HT1080 (cell line): ENCODE measurements at regions not wholly inside any gene's neighbourhood (a gene's known extent, or its start where the extent isn't known, plus 50 kb on each side); places are given as distances from the start of the nearest gene placed in this dataset.
"Not testable (repeated sequence)": the region's sequence is repeated elsewhere in the genome, so short reads cannot be mapped to it uniquely, and the experiment has no call there.

ENCODE experiments used
- DNase-seq: peaks from one replicate; pipeline ENCODE4 v3.0.0-alpha.2; 2015; ENCODE audit warnings: low read depth

DNA sequence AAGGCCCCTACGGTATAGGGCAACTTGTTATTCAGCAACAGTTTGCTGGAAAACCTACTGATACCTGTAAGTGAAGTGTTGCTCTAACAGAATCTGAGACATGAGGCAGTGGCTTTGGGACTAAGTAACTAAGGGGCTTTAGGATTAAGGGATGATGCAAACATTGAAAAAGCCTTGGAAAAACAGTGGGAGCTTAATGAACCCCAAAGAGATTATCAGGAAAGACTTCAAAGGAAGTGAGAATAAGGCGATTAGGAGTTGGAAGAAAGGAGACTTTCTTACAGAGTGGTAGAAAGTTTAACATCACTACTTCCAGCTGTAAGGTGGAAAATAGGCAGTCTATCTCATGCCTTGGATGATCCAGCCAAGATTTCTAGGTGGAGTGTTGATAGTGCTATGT is 158.2 kb upstream of the TRIB2 start:
- no peak for DNase-seq

DNA sequence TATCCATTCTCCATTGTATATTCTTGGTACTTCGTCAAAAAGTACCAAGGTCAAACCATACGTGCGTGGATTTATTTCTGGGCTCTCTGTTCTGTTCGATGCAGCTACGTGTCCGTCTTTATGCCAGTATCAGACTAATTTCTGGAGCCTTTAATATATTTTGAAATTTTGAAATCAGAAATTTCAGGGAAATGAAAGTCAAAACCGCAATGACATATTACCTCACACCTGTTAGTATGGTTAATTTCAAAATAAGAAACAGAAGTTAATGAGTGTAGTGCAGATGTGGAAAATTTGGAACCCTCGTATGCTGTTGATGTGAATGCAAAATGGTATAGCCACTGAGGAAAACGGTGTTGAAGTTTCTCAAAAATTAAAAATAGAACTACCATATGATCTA is 156.1 kb upstream of the TRIB2 start:
- DNase-seq = no peak

DNA sequence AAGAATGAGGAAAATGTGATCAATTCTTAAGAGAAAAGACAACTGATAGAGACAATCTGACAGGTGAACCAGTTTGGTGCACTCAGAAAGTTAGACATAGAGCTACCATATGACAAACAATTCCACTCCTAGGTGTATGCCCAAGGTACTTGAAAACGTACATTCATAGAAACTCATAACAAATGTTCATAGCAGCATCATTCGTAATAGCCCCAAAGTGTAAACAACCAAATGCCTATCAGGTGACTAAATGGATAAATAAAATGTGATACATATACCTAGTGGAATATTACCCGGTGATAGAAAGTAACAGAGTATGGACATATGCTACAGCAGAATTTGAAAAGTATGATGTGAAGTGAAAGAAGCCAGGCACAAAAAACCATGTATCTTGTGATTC is 149.3 kb upstream of the TRIB2 start:
- no peak for DNase-seq

DNA sequence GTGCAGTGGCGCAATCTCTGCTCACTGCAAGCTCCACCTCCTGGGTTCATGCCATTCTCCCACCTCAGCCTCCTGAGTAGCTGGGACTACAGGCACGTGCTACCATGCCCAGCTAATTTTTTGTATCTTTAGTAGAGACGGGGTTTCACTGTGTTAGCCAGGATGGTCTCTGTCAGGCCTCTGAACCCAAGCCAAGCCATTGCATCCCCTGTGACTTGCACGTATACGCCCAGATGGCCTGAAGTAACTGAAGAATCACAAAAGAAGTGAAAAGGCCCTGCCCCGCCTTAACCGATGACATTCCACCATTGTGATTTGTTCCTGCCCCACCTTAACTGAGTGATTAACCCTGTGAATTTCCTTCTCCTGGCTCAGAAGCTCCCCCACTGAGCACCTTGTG is 147.2 kb upstream of the TRIB2 start:
- DNase-seq = not testable (repeated sequence)

DNA sequence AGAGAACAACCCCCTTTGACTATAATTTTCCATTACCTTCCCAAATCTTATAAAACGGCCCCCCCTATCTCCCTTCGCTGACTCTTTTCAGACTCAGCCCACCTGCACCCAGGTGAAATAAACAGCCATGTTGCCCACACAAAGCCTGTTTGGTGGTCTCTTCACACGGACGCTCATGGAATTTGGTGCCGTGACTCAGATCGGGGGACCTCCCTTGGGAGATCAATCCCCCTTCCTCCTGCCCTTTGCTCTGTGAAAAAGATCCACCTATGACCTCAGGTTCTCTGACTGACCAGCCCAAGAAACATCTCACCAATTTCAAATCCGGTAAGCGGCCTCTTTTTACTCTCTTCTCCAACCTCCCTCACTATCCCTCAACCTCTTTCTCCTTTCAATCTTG is 146.8 kb upstream of the TRIB2 start:
- DNase-seq = not testable (repeated sequence)

DNA sequence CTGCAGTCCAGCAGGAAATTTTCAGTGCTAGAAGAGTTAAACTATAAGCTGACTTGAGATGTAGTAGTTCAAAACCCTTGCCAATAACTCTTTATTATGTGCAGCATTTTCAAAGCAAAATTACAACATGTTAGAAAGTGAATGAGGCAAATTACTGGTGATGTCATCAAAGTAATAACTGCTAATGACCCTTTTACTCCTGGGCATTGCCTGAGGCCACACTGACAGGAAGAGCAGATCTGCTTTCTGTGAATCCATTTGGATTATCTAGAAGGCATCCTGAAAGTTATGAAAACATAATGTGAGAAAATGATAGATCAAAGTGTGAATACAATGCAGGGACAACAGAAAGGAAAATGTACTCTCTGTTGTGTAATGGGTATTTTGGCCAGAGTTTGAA is 139.6 kb upstream of the TRIB2 start:
- DNase-seq = no peak

DNA sequence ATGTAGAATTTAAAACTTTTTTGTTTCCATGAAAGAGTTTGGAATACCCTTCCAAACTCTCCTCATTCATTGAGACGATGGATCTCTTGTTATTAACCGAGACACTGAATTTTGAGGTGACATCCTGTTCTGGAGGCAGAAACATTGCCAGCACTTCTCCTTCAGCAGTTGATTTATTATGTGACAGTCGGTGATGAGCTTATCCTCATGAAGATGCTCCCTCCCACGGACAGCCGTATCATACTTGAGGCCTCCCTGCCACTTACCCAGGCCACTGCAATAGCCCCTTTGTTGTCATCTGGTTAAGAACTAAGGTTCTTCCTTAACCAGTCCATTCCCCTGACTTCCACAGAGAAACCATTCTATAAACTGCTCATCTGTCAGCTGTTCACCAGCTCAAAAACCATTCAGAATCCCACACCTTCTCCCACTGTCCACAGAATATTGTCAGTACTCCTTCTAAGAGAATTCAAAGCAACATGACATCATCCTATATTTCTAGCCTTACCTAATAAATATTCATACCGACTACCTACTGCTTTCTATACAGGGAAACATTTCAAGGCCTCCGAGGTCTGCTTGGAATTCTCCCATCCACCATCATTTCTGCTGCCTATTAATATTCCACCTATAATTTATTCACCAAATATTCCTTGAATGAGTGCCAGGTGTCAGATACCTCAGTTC is 139.0 kb upstream of the TRIB2 start:
- no peak for DNase-seq

DNA sequence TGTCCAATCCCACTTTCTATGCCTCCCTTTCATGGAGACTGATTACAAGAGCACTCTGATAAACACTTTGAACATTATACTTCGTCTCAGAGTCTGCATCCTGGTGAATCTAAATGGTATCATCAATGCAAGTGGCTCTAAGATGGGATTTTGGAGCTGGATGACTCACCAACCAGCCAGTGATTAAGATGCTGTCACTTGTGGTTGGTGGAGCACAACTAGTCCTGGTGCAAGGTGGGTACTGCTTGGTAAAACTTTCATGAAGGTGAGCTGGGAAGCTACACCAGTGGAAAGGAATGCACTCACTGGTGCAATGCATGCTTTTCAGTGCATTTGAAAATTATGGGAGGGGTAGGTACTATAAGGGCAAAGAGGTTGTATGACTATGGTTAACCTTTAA is 137.7 kb upstream of the TRIB2 start:
- DNase-seq = peak; percentile 25

DNA sequence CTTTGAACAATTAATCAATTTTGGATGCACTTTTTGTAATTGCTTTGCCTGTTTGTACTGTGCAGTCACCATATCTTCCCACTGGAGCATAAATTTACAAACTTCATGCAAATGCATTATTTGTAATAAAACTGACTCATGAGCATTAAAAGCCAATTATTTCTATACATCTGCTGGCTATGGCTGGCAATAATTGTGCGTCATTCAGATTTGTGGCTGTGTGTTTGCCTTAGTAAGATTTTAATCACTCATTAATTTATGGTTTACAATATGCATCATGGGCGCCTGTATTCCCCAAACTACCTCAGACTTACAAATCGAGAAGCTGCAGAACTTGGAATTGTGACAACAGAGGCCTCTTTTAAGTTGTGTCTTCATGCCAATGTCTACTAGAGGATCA is 132.4 kb upstream of the TRIB2 start:
- DNase-seq = no peak

DNA sequence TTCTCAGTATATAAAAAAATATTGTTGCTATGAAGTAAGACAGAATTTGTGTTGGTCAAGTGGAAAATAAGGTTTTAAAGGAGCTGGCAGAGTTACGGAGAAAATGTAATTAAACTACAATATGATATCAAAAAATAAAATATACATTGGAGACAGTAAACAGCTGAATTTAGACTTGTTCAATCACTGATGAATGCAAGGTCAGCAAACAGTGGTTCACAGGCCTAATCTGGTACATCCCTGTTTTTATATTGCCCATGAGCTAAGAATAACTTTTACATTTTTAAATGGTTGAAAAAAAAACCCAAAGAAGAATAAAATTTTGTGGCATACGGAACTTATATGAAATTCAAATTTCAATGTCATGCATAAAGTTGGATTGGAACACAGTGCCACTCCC is 131.0 kb upstream of the TRIB2 start:
- no peak for DNase-seq

DNA sequence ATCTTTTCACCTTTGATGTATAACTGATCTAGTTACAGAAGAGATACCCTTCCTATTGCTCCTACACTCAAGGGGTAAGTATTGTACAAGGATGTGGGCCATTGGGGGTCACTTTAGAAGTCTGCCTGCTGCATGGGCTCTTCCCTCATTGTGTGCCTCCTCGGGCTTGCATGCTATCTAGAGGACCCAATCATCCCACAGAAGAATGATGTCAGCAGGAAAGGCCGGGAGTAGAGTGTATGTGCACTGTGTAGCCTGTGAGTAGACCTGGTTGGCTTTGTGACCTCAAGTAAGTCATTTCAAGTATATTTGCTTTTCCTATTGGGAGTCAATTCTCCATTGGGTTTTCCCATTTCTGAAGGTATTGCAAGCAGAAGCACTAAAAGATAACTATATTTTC is 129.5 kb upstream of the TRIB2 start:
- no peak for DNase-seq

DNA sequence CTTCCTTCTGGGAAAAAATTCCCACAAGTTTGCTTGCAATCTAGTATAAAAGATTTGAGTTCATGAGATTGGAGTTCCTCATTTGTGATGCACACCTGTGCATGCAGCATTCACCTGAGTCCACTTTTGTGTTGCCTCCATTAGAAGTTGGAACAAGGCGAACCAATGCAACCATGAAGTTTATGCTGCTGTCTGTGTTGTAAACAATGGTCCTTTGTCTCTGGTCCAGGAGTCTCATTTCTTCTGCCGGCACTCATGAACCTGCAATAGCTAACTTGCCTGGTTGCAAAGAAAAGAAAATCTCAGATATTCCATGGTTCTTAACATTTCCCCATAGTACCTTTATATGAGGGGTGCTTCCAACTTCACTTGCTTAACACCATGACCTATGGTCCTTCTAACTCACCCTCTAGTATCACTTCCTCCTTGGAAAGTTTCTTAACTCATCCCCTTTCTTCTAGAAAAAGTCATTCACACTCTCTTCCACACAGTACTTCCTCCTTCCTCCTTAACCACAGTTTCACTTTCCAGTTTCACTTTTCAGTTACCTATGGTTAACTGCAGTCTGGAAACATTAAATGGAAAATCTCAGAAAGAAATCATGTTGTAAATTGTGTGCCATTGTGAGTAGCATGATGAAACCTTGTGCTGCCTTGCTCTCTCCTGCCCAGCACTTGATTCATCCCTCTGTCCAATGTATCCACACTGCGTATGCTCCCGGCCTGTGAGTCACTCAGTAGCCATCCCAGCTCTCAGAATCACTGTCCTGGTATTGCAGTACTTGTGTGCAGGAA is 128.8 kb upstream of the TRIB2 start:
- DNase-seq = peak; percentile 81

DNA sequence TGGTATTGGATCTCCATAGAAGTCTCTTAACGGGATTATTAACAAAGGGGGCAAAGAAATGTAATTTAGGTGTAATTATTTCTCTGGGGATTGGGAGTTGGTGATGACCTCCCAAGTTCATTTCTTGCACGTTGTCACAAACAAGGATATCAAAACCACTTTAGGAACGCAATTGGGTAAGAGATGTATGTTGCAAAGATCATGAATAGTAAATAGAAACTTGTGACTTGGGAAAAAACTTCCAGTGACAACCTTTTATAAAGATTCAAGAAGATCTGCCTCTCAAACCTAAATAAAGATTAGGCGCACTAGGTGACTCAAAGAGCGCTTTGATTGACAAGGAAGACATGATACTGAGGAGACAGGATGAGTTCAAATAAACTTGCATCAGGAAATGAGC is 127.8 kb upstream of the TRIB2 start:
- DNase-seq = no peak

DNA sequence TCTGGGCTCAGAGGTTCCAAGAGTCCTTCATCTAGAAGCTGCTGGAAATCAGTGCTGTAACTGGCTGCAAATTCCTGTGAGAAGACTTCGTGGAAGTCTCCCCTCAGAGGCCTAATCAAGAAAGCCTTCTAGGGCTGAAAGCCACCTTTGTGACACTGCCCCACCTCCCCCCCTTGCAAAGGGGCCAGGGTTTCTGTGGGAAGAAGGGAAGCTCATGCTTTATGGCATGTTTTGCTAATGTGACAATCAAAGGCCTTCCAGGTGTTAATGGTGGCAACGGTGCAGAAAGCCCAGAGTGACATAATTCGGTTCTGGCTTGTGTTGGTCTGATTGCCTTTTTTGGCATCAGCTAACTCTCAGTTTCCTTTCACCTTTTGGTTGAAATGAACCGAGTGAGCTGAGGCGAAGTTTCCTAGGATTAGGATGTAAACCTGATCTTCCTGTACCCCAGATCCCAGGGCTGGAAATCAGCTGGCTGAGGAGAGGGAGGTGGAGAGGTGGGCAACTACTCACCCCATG is 126.9 kb upstream of the TRIB2 start:
- no peak for DNase-seq

DNA sequence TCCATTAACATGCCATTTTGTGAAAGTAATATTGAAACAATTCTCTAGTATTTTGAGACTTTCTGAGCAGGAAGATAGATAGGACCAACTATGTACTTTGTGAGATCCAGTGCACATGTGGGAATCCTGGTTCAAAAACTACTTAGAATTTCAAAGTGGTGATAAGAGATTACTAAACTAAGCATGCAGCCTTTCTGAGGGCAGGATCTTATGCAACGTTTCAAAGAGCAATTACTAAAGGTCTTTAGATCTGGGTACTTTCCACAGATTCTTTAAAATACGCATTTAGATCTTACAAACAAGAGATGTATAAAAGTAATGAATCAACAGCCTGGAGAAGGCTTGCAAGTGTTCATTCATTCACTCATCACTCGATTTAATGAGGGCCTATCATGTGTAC is 124.4 kb upstream of the TRIB2 start:
- DNase-seq = no peak

DNA sequence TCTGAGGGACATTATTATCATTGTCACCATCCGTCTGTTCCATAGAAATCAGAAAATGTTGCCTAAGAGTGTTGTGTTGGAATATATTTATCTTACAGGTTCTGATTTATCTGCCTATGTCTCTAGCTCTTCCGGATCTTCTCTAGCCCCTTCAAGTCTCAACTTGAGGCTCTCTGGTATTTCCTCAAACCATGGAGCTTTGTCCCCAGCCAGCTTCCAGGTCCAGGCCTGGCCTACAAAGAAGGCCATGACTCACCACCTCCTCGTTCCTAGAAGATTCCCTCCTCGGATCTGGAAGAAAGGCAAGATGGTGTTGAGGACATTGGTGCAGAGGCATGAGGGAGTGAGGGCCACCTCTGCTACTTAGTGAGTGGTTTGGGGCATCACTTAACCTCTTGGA is 122.1 kb upstream of the TRIB2 start:
- DNase-seq = no peak

DNA sequence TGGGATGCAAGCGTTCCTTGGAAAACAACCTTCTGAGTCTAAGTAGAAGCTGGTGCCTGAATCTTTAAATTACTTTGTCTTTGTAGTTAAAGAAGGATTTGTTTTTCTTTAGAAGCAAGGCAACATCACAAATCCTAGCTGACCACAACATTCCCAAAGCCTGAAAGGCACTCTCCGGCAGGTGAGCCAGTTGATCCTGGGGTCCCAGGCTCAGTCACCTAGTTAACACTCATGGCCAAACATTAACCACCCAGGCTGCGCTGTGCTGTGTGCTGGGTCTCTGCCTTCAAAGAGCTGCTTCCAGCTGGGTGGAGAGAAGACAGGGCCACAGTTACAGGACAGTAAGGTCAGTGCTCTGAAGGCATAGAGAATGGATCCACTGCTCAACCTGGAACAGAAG is 120.0 kb upstream of the TRIB2 start:
- DNase-seq = no peak

DNA sequence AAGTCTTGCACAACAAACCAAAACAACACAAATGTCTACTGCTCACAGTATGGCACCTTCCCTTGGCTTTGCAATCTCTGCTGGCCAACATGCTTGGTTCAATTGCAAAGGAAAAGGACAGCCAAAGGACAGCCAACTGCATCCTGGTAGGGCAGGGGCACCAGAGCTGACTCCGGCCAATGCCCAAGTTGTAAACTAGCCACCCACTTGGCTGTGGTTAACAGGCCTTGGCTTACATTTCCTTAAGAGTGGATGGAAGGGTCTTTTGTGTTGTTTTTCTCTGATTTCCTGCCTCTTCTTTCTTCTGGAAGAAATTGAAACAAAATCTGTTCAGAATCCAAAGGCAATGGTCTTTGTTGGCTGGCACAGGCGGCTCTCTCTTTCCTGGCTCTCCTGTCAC is 119.1 kb upstream of the TRIB2 start:
- DNase-seq = no peak

DNA sequence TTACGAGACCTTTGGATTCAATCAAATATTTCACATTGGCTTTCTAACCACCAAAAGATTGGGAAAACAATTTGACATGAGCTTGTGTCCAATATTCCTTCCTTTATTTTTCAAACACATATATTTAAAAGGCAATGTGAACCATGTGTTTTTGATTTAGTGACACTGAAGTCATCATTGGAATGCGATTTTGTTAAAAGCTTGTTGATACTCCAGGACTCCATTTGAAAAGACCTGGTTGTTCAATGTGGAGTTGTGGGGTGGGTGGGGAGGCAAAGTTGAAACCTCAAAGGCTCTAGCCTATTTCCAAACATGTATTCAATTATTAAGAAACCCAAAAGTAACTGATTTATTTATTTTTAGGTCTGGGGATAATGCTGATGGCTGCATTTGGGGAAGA is 114.1 kb upstream of the TRIB2 start:
- no peak for DNase-seq

DNA sequence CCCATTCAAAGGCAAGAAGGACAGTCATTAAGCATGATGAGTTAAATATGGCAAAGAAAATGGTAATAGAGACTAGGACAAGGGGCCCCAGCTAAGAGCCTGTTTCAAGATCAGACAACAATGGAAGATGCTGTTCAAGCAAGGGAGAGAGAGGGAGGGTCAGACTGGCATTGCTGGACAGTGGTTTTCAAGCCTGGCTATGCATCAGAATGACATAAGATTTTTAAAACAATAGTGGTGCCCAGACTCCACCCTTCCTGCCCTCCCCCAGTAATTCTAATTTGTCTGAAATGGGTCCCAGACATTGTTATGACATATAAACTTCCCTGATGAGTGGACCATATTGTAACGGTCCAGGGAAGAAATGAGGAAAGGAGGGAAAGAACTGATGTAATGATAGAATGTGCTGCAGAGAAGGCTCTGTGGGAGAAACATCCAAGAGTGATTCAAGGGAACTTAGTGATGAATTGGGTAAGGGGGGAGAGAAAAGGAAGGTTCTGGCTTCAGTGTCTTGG is 112.9 kb upstream of the TRIB2 start:
- peak; percentile 31 for DNase-seq

DNA sequence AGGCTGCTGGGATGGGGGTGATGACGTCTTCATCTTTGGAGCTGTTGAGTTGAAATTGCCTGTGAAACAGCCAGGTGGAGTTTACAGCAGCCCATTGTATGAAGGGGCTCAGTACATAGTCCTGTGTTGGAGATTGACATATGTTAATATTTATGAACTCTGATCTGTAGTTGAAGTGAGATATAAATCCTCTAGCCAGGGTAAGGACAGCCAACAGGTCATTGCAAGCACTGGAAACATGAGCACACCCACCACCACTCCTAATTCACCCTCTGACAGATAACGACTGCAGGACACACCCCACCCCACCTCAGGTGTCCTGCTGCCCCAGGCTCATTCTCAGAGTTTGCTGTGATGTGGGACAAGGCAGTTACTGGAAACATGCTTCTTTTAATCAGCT is 112.4 kb upstream of the TRIB2 start:
- DNase-seq = no peak

DNA sequence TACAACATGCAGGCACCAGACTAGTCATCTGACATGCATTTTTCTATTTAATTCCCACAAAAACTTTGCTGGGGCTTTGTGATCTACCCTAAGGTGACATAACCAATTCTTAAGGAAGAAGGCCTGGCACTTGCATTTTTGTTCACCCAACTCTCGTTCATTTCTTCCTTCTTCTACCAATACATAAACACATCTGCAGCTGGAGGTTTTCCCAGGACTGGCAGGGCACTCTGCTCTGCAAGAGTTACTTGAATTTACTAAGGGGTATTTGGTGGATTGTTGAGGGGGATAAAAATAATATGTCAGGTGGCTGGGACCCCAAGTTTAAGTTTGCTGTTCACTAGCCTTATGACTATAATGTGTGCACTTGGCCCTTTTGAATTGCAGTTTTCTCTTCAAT is 111.4 kb upstream of the TRIB2 start:
- DNase-seq = no peak

DNA sequence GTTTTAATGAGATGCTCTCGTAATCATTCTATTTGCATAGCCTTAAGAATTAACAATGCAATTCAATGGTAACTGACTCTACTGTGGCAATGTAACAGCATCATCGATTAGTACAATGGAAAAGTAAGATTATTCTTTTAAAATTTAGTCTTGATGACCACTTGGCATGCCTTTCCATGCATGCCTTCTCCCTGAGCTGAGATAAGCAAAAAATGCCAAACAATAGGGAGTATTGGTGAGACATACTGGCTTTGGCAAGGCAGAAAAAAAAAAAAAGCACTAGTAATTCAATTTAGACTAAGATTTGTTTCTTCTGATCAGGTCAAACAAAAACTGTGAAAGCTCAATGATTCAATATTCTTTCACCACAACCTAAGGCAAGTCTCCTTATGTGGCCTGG is 110.8 kb upstream of the TRIB2 start:
- DNase-seq = no peak
